D721Med (cell line): ENCODE measurements at regions not wholly inside any gene's neighbourhood (a gene's known extent, or its start where the extent isn't known, plus 50 kb on each side); places are given as distances from the start of the nearest gene placed in this dataset.

Experiments
- DNase-seq: peaks from one replicate; pipeline ENCODE4 v3.0.0; 2011; ENCODE audit warnings: low spot score; ENCODE audit not compliant: insufficient read length
- FAIRE-seq: peaks from 2 replicates; lab custom pipeline; 2011; peaks lifted over from hg19 to GRCh38; lab: Jason Lieb, UNC
- CTCF ChIP-seq: IDR thresholded peaks from 2 replicates; pipeline ENCODE4 v1.5.1; 2012; ENCODE audit warnings: mild to moderate bottlenecking, control low read depth; ENCODE audit not compliant: insufficient read depth; ENCODE audit errors: missing control alignments

DNA sequence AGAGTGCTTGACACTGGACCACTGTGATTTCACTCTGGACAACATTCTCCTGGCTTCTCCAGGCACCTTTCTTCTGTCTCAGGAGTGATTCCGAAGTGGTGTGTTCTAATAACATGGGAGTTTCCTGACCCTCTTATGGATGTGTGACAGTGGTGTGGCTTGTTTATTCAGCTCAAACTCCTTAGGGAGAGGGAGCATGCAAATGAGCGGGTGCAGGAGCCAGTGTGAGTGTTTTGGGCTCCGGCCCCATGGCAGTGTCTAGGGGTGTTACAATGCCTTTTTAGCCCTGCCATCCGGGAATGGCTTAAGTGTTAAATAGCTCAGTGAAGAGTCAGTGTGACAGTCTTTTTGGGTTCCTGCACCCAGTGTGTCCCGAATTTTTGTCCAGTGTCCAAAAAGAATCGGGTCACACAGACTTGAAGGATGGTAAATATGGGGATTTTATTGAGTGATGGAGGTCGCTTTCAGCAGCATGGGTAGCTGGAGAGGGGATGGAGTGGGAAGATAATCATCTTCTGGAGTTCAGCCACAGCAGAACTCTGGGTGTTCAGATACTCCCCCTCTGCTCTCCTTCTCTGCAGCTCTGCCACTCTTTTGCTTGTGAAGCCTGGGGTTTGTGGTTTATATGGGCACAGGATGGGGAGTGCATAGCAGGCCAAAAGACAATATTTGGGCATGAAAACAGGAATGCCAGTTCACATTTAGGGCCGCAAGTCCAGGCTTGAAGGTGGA, 928.9 kb upstream of the CITED2 start:
- TF ChIP-seq CTCF: no peak
- no peak for FAIRE-seq

DNA sequence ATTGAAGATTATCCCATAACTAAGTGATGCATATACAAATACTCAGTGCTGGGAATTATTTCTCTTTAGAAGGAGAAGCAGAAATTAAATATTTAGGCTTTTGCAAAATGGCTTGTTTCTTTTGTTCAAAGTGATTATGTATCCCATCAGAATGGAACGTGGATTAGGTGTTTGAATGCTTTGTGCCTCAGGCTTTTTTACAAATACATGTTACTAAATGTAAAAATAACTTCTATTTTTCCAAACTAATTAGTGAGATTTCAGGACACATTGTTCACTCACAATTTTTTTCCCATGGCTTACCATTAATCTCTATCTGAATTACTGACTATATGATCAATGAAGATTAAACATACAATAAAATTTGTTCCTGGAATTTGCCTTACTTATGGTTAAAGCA, 925.9 kb upstream of the CITED2 start:
- DNase-seq (no peak), FAIRE-seq (no peak)
- TF ChIP-seq CTCF: no peak

More for the DNA sequence above, 928.9 kb upstream of the CITED2 start:
- DNase-seq: no peak

DNA sequence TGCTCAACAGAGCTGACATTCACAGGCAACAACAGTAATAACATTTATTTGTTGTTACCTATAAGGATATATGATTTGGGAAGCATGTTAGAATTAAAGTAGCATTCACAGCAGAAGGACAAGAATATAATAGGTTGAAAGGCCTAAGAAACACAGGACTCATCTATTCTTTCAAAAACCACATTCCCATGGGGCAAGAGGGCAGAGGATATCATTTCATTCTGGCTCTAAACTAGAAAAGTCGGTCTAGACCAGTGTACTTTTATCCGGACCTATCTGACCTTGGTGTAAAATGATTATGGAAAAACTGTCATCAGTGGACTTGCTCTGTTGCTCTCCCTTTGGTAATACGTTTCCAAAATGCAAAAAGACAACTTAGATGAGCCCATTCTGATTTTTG, 914.7 kb upstream of the CITED2 start:
- no peak for DNase-seq
- no peak for TF ChIP-seq CTCF
- no peak for FAIRE-seq

GRCh38 chr6:140285998-140286690, 911.7 kb upstream of the CITED2 start:
- DNase-seq (no peak), FAIRE-seq (no peak)
- TF ChIP-seq CTCF: no peak

DNA sequence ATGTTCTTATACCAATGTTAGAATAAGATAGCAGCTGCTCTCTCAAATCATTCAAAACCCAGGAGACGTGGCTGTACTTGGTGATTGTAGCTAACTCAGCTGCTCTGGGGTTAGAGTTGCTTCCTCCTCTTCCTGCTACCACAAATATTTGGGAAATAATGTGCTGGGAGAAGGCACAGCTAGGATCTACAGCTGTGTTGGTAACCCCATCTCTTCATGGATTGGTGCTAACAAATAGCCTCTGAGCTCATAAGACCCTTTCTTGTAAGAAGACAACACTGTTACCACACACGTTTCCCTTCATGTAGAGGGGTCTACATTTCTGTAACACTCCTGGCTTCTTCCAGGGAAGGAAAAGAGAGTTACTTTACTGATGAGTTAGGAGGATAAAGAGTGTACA, 911.0 kb upstream of the CITED2 start:
- DNase-seq: no peak
- TF ChIP-seq CTCF: no peak
- no peak for FAIRE-seq

GRCh38 chr6:140284871-140285270, 910.4 kb upstream of the CITED2 start:
- no peak for TF ChIP-seq CTCF

DNA sequence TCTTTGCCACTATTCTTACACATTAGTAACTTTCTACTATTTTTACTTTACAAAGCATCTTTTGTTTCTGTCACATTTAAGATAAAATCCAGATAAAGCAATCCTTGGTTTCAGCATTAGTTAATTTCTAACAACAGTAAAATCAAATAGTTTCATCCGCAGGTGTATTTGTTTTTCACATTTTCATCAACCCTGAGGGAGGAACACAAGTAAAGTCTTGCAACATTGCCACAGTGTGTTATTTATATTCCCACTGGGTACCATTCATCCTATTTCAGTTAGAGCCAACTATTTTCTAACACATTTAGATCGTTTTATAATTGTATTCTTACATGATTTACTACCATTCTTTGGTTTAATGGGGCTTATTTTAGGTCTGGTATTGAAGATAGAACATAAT, 908.7 kb upstream of the CITED2 start:
- FAIRE-seq: no peak
- TF ChIP-seq CTCF: no peak
- no peak for DNase-seq

More at GRCh38 chr6:140284871-140285270, 910.4 kb upstream of the CITED2 start:
- DNase-seq (no peak), FAIRE-seq (no peak)
